Loucy (cell line): ENCODE measurements at regions not wholly inside any gene's neighbourhood (a gene's known extent, or its start where the extent isn't known, plus 50 kb on each side); places are given as distances from the start of the nearest gene placed in this dataset.
A peak's percentile ranks its signal among the peaks of the same experiment; 100 is the strongest.

Experiments used
- H2AFZ ChIP-seq: fragments of 200-600 bp; sonication (generic); 2 replicates; pipeline ENCODE4 v1.6.0; 2016; ENCODE audit warnings: antibody characterized with exemption, mild to moderate bottlenecking, low read length, moderate library complexity
- H3F3A ChIP-seq: fragments of 200-600 bp; 2 replicates; pipeline ENCODE4 v1.6.0; 2016; ENCODE audit warnings: antibody characterized with exemption, low read depth, mild to moderate bottlenecking
- H3K27me3 ChIP-seq: fragments of 200-600 bp; sonication (generic); 2 replicates; pipeline ENCODE4 v1.6.1; 2014; ENCODE audit warnings: low read length, mild to moderate bottlenecking; ENCODE audit not compliant: insufficient read depth, poor library complexity, severe bottlenecking
- H3K36me3 ChIP-seq: fragments of 200-600 bp; sonication (generic); 2 replicates; pipeline ENCODE4 v1.6.1; 2016; ENCODE audit warnings: low read length; ENCODE audit not compliant: insufficient read depth
- H3K4me1 ChIP-seq: fragments of 200-600 bp; sonication (generic); 2 replicates; pipeline ENCODE4 v1.5.1; 2014; ENCODE audit warnings: low read length, mild to moderate bottlenecking; ENCODE audit not compliant: insufficient read depth, poor library complexity, severe bottlenecking
- H3K4me2 ChIP-seq: fragments of 200-600 bp; sonication (generic); 2 replicates; pipeline ENCODE4 v1.6.0; 2014; ENCODE audit warnings: antibody characterized with exemption, low read length, low read depth, mild to moderate bottlenecking; ENCODE audit not compliant: poor library complexity, severe bottlenecking
- H3K4me3 ChIP-seq: fragments of 200-600 bp; sonication (generic); 2 replicates; pipeline ENCODE4 v1.5.1; 2014; ENCODE audit warnings: low read length, mild to moderate bottlenecking, mixed read lengths; ENCODE audit not compliant: poor library complexity, severe bottlenecking
- H3K79me2 ChIP-seq: fragments of 200-600 bp; sonication (generic); 2 replicates; pipeline ENCODE4 v1.6.1; 2014; ENCODE audit warnings: low read length; ENCODE audit not compliant: insufficient read depth
- H3K9ac ChIP-seq: fragments of 200-600 bp; sonication (generic); 2 replicates; pipeline ENCODE4 v1.6.0; 2014; ENCODE audit warnings: mild to moderate bottlenecking, low read depth, low read length, moderate library complexity; ENCODE audit not compliant: poor library complexity, severe bottlenecking
- H3K9me2 ChIP-seq: fragments of 200-600 bp; sonication (generic); replicated peaks from 2 replicates; pipeline ENCODE4 v1.6.1; 2016; ENCODE audit warnings: low read depth, low read length, mixed read lengths
- H3K9me3 ChIP-seq: fragments of 200-600 bp; sonication (generic); 2 replicates; pipeline ENCODE4 v1.6.1; 2014; ENCODE audit warnings: mild to moderate bottlenecking, antibody characterized with exemption, low read length, low read depth; ENCODE audit not compliant: insufficient read depth
- H4K20me1 ChIP-seq: fragments of 200-600 bp; sonication (generic); 2 replicates; pipeline ENCODE4 v1.6.0; 2014; ENCODE audit warnings: antibody characterized with exemption, low read length, mild to moderate bottlenecking; ENCODE audit not compliant: insufficient read depth, poor library complexity, severe bottlenecking
- CTCF ChIP-seq: fragments of 200-600 bp; sonication (generic); conservative IDR thresholded peaks from 2 replicates; pipeline ENCODE4 v1.5.1; 2014; ENCODE audit warnings: mild to moderate bottlenecking, antibody characterized with exemption, low read length
- EZH2phosphoT487 ChIP-seq: fragments of 200-600 bp; IDR thresholded peaks from 2 replicates; pipeline ENCODE4 v1.6.1; 2018; ENCODE audit warnings: antibody characterized with exemption, mild to moderate bottlenecking, moderate library complexity, borderline replicate concordance

GRCh38 chr15:31869686-31870307, 160.5 kb upstream of the CHRNA7 start:
- no peak overlapping the region for H3K9ac ChIP-seq
- peaks cover 4% of the 10 kb centered on the region for H3K4me1 ChIP-seq
- no peaks in the 10 kb centered on the region for H3K79me2 ChIP-seq
- H2AFZ ChIP-seq: no peak overlapping the region
- H3K9me2 ChIP-seq: no peaks in the 10 kb centered on the region
- H3F3A ChIP-seq: no peaks in the 10 kb centered on the region
- H3K4me3 ChIP-seq: no peak overlapping the region
- no peaks in the 10 kb centered on the region for H3K9me3 ChIP-seq
- H3K4me2 ChIP-seq: no peak overlapping the region
- no peaks in the 10 kb centered on the region for H3K36me3 ChIP-seq
- TF ChIP-seq EZH2phosphoT487 (no peak), CTCF (no peak)
- H3K27me3 ChIP-seq: no peaks in the 10 kb centered on the region
- no peaks in the 10 kb centered on the region for H4K20me1 ChIP-seq

- Histone ChIP-seq H3K36me3 (no peaks in the 10 kb centered on the region), H3K9me3 (no peaks in the 10 kb centered on the region), H4K20me1 (no peaks in the 10 kb centered on the region), H3K4me2 (peak within 1 kb of the TSS; percentile 86), H3F3A (no peaks in the 10 kb centered on the region), H3K9ac (peak within 1 kb of the TSS; percentile 54), H3K79me2 (no peaks in the 10 kb centered on the region), H3K4me3 (peak within 1 kb of the TSS; percentile 74), H2AFZ (peak within 1 kb of the TSS; percentile 92), H3K9me2 (no peaks in the 10 kb centered on the region), H3K27me3 (no peaks in the 10 kb centered on the region), H3K4me1 (peaks cover 4% of the 10 kb centered on the region)
- no peak for TF ChIP-seq EZH2phosphoT487
- no peak for TF ChIP-seq CTCF
These were observed 159.8 kb upstream of the CHRNA7 start, which contains the start of gene OTUD7A for GRCh38 chr15:31870328-31871165. OTUD7A (minus strand) TSS chr15:31870673.

GRCh38 chr15:31871166-31871886, 159.0 kb upstream of the CHRNA7 start:
- Histone ChIP-seq H3K79me2 (no peaks in the 10 kb centered on the region), H3K4me3 (peak overlapping the region; percentile 74), H4K20me1 (no peaks in the 10 kb centered on the region), H3F3A (no peaks in the 10 kb centered on the region), H3K36me3 (no peaks in the 10 kb centered on the region), H3K9me2 (no peaks in the 10 kb centered on the region), H3K27me3 (no peaks in the 10 kb centered on the region), H3K4me2 (peak overlapping the region; percentile 86), H2AFZ (peak overlapping the region; percentile 92), H3K4me1 (peaks cover 4% of the 10 kb centered on the region), H3K9me3 (no peaks in the 10 kb centered on the region), H3K9ac (peak overlapping the region; percentile 54)
- TF ChIP-seq EZH2phosphoT487: no peak
- no peak for TF ChIP-seq CTCF
